ENCODE measurements at regions not wholly inside any gene's neighbourhood (a gene's known extent, or its start where the extent isn't known, plus 50 kb on each side); places are given as distances from the start of the nearest gene placed in this dataset.

DNA sequence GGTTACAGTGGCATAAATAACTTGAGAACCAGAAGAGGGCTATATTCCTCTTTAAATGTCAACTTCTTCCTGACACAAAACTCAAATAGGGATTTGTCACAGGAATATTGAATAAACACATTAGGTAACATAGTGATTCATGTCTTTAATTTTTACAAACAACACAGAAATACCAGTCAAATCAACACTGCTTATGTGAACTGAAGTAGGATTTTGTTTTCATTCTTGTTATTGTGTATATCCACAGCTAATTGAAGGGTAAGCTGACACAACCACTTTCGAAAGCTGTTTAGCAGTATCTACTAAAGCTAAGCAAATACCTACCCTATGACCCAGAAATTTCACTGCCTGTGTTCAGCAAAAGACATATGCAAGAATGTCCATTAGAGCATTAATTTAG is 120.4 kb upstream of the EOLA2 start:
- Mint-ChIP-seq H3K27me3 (ENCODE audit: unreplicated experiment) (no peaks in the 10 kb centered on the region), H3K4me3 (ENCODE audit: low read depth, unreplicated experiment) (no peak overlapping the region), H3K9me3 (ENCODE audit: low read depth, unreplicated experiment) (no peaks in the 10 kb centered on the region), H3K4me1 (ENCODE audit: low read depth, unreplicated experiment) (peaks cover 14% of the 10 kb centered on the region), H3K27ac (ENCODE audit: unreplicated experiment) (no peak overlapping the region), H3K36me3 (ENCODE audit: insufficient read depth, unreplicated experiment) (no peaks in the 10 kb centered on the region)
- intact Hi-C loops (cut with micrococcal nuclease; ENCODE audit: unreplicated experiment), result no loop called here
- CTCF ChIA-PET, result no interaction called here
- no peak for DNase-seq
- TF ChIP-seq, protein P1, sequence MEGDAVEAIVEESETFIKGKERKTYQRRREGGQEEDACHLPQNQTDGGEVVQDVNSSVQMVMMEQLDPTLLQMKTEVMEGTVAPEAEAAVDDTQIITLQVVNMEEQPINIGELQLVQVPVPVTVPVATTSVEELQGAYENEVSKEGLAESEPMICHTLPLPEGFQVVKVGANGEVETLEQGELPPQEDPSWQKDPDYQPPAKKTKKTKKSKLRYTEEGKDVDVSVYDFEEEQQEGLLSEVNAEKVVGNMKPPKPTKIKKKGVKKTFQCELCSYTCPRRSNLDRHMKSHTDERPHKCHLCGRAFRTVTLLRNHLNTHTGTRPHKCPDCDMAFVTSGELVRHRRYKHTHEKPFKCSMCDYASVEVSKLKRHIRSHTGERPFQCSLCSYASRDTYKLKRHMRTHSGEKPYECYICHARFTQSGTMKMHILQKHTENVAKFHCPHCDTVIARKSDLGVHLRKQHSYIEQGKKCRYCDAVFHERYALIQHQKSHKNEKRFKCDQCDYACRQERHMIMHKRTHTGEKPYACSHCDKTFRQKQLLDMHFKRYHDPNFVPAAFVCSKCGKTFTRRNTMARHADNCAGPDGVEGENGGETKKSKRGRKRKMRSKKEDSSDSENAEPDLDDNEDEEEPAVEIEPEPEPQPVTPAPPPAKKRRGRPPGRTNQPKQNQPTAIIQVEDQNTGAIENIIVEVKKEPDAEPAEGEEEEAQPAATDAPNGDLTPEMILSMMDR (IDR thresholded peaks at IDR 0.05; ENCODE audit: unreplicated experiment), result no peak
- BruUV-seq (replicated peaks), result no TSS peak

DNA sequence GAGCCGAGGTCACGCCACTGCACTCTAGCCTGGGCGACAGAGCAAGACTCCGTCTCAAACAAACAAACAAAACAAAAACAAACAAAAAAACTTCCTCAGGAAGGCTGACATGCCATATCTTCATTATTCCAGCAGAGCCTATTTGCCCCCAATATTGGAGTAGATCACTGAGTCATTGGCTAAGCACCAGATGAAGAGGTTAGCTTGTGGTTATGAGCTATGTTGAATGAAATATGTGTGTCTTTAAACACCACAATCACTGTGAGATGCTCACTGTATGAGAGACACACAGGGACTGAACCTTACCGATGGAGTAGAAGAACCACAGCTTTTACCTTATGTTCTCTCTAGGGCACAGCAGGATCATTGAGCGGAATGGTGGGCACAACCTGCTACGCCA is 122.1 kb upstream of the EOLA2 start:
- CTCF ChIA-PET, result no interaction called here
- H3K4me3 Mint-ChIP-seq (ENCODE audit: low read depth, unreplicated experiment), result no peak overlapping the region
- H3K36me3 Mint-ChIP-seq (ENCODE audit: insufficient read depth, unreplicated experiment), result no peaks in the 10 kb centered on the region

DNA sequence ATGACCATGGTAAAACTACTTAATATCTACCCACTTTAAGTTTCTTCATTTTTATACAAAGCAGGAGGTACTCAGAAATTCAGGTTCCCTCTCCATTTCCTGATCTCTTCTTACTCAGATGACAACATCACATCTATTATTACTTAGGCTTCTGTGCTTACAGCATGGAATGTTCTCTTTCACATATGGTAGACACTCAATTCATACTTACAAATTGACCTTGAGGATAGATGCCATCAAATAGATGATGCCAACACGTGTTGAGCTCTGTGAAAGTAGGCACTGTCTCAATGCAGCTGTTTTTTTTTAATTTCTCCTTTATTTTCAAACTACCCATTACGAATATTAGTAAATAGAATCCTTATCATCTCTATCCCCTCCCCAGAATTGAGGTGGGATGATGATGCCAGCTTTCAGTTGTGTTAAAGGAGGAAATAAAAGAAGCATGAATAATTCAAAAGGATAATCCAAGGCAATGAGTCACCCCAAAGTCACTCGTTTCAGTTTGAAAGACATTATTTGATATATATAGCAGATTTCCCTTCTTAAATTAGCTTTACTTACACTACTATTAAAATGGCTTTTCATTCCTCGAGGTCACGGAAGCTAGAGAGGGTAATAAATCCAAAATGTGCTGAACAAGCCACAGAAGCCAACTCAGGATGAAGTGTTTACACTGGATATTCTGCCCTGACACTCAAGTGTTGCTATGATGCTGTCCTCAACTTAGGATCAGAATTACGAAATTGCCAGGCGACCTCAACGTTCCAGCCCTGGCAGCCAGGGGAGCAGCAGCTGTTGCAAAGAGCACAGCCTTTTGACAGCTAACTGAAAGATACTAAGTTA is 124.2 kb upstream of the EOLA2 start:
- H3K4me3 Mint-ChIP-seq (ENCODE audit: low read depth, unreplicated experiment), result no peak overlapping the region
- no peak overlapping the region for H3K27ac Mint-ChIP-seq (ENCODE audit: unreplicated experiment)
- intact Hi-C loops (cut with micrococcal nuclease; ENCODE audit: unreplicated experiment), result no loop called here
- no peaks in the 10 kb centered on the region for H3K36me3 Mint-ChIP-seq (ENCODE audit: insufficient read depth, unreplicated experiment)
- TF ChIP-seq, protein P1 (IDR thresholded peaks at IDR 0.05; ENCODE audit: unreplicated experiment), result no peak
- H3K4me1 Mint-ChIP-seq (ENCODE audit: low read depth, unreplicated experiment), result peaks cover 14% of the 10 kb centered on the region
- BruUV-seq (replicated peaks), result no TSS peak
- no peaks in the 10 kb centered on the region for H3K9me3 Mint-ChIP-seq (ENCODE audit: low read depth, unreplicated experiment)
- no peak for DNase-seq
- CTCF ChIA-PET, result interaction anchor here (1.6 kb wide), 1 partner anchor 11 kb away, joined by 4 read pairs; no protein-coding TSS in a partner anchor
- H3K27me3 Mint-ChIP-seq (ENCODE audit: unreplicated experiment), result no peaks in the 10 kb centered on the region

More for the DNA sequence above, 122.1 kb upstream of the EOLA2 start:
- Mint-ChIP-seq H3K9me3 (ENCODE audit: low read depth, unreplicated experiment) (no peaks in the 10 kb centered on the region), H3K27ac (ENCODE audit: unreplicated experiment) (no peak overlapping the region), H3K27me3 (ENCODE audit: unreplicated experiment) (no peaks in the 10 kb centered on the region), H3K4me1 (ENCODE audit: low read depth, unreplicated experiment) (peaks cover 14% of the 10 kb centered on the region)
- TF ChIP-seq, protein P1 (IDR thresholded peaks at IDR 0.05; ENCODE audit: unreplicated experiment), result no peak
- no TSS peak for BruUV-seq (replicated peaks)
- intact Hi-C loops (cut with micrococcal nuclease; ENCODE audit: unreplicated experiment), result no loop called here
- no peak for DNase-seq

DNA sequence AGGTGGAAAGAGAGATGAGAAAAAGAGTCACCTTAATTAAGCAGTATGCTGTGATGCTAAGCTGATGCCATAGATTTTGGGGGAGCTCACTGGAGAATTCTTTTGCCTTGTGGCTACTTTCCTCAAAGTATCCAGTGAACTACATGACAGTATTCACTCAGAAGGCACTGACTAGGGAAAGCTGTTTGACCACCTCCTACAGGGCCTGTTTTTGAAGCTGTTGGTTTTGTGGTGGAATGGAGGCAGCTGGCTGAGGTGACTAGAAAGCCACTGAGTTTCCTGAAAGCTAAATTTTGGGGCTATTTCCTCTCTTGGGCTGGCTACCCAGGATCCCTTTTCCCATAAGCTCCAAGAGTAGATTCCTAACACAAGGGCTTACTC is 124.8 kb upstream of the EOLA2 start:
- Mint-ChIP-seq H3K9me3 (ENCODE audit: low read depth, unreplicated experiment) (no peaks in the 10 kb centered on the region), H3K36me3 (ENCODE audit: insufficient read depth, unreplicated experiment) (no peaks in the 10 kb centered on the region), H3K4me3 (ENCODE audit: low read depth, unreplicated experiment) (no peak overlapping the region), H3K27me3 (ENCODE audit: unreplicated experiment) (no peaks in the 10 kb centered on the region), H3K27ac (ENCODE audit: unreplicated experiment) (no peak overlapping the region), H3K4me1 (ENCODE audit: low read depth, unreplicated experiment) (peaks cover 14% of the 10 kb centered on the region)
- intact Hi-C loops (cut with micrococcal nuclease; ENCODE audit: unreplicated experiment), result no loop called here
- CTCF ChIA-PET, result interaction anchor here (1.6 kb wide), 1 partner anchor 12 kb away, joined by 4 read pairs; no protein-coding TSS in a partner anchor
- TF ChIP-seq, protein P1 (IDR thresholded peaks at IDR 0.05; ENCODE audit: unreplicated experiment), result no peak
- BruUV-seq (replicated peaks), result no TSS peak
- DNase-seq, result no peak
